Lower leg skin (tissue), 3 donors: ENCODE measurements at regions not wholly inside any gene's neighbourhood (a gene's known extent, or its start where the extent isn't known, plus 50 kb on each side); places are given as distances from the start of the nearest gene placed in this dataset.

Experiments
- POLR2A ChIP-seq, 2 donors: fragments of 450-650 bp; IDR thresholded peaks; one replicate each; pipeline ENCODE4 v1.6.1; 2016 to 2017; ENCODE audit warnings: antibody characterized with exemption in 2 of 2, mild to moderate bottlenecking in 1 of 2, moderate library complexity in 1 of 2
- TF ChIP-seq, protein P1 (sequence below), 3 donors: fragments of 450-650 bp; IDR thresholded peaks; one replicate each; pipeline ENCODE4 v1.5.1; 2016; ENCODE audit warnings: antibody characterized with exemption in 3 of 3, mild to moderate bottlenecking in 3 of 3, moderate library complexity in 2 of 3

DNA sequence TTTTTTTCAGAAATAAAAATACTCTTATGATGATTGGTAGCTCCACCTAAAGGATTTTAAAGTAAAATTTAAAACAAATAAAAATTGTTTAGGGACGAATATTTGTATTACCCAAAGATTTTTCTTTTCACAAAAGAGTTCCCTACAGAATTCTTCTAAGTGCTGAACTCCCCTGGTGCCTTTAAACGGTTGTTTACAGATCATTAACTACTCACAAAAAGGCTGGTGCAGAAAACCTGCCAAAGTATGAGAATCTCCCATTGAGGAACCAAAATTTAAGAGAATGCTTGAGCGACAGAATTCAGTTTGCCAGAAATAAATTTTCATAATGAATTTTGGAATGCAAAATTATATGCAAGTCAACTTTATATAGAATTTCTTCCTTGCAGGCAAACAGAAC lies 497.8 kb upstream of the NR2F2 start:
- TF ChIP-seq, protein P1, sequence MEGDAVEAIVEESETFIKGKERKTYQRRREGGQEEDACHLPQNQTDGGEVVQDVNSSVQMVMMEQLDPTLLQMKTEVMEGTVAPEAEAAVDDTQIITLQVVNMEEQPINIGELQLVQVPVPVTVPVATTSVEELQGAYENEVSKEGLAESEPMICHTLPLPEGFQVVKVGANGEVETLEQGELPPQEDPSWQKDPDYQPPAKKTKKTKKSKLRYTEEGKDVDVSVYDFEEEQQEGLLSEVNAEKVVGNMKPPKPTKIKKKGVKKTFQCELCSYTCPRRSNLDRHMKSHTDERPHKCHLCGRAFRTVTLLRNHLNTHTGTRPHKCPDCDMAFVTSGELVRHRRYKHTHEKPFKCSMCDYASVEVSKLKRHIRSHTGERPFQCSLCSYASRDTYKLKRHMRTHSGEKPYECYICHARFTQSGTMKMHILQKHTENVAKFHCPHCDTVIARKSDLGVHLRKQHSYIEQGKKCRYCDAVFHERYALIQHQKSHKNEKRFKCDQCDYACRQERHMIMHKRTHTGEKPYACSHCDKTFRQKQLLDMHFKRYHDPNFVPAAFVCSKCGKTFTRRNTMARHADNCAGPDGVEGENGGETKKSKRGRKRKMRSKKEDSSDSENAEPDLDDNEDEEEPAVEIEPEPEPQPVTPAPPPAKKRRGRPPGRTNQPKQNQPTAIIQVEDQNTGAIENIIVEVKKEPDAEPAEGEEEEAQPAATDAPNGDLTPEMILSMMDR (IDR thresholded peaks at IDR 0.05), result no peak
- no peak for TF ChIP-seq POLR2A (IDR thresholded peaks at IDR 0.05)
